CD4-positive, alpha-beta T cell treated with Interleukin-1 beta for 1 hour (primary cell): ENCODE measurements at regions not wholly inside any gene's neighbourhood (a gene's known extent, or its start where the extent isn't known, plus 50 kb on each side); places are given as distances from the start of the nearest gene placed in this dataset.

Source experiments
- DNase-seq, 2 donors: peaks; one replicate each; pipeline ENCODE4 v3.0.0-alpha.2; 2020 to 2022

DNA sequence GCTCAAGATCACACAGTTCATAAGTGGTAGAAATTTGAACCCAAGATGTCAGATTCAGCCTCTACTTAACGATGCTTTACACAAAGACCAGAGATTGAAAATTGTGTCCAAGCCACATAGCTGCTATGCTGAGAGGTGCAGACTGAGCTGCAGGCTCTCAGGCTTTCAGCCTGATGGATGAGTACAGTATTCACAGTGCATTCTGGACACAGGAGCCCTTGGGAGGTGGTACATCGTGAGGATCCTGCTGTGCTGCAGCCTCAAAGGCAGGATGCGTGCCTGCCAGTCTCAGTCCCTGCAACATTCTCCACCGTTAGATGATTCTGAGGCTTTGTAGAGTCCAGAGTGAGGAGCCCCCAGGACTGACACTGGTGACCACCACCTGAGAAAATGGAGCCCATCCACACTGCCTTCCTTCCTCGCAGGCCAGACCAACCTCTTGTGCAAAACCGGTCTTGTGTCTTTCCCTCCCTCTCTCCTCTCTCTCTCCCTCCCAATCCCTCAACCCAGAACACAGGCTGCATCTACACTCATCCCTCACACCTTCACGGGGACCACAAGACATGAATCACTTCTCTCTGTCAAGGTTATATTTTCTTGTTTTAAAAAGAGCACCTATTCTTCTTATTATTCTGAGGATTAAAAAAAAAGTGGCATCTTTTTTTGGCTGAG, 203.4 kb upstream of the ZNF507 start:
- no peak for DNase-seq

DNA sequence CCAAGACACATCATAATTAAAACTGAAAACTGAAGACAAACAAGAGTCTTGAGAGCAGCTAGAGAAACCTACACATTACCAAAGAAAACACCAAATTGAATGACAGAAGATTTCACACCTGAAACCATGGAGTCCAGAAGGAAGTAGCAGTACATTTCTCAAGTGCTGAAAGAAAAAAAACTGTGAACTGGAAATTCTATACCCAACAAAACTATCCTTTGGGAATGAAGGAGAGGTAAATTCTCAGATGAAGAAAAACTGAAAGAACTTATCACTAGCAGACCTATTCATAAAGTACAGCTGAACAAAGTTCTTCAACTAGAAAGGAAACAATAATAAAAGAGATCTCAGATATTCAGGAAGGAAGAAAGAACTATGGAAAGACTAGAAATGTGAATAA, 198.7 kb upstream of the ZNF507 start:
- no peak for DNase-seq

DNA sequence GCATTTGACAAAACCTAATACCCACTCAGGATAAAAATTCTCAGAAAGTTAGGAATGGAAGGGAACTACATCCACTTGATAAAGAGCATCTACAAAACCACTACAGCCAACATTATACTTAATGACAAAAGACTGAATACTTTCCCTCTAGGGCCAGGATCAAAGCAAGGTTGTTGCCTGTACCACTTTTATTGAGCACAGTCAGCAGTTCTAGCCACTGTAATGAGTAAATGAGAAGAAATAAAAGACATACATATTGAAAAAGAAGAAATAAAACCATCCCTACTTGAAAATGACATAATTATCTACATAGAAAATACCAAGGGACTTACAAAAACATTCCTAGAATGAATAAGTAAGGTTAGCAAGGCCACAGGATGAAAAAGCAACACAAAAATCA, 194.8 kb upstream of the ZNF507 start:
- no peak for DNase-seq

DNA sequence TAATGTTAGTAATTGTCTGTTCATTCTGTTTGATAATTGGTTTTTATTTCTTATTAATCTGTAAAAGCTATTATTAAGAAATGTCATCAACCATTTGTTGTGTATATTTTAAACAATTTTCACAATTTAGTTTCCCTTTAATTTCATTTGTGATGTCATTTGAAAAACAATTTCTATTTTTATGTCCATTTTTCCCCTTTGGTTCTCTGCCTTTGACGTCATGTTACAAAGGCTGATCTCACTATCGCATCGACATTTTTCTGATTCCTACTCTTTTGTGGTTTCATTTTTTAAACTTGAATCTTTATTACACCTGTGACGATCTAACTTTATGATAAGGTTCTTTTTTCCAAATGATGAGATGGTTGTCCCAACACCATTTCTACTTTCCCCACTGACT, 191.0 kb upstream of the ZNF507 start:
- DNase-seq = no peak

DNA sequence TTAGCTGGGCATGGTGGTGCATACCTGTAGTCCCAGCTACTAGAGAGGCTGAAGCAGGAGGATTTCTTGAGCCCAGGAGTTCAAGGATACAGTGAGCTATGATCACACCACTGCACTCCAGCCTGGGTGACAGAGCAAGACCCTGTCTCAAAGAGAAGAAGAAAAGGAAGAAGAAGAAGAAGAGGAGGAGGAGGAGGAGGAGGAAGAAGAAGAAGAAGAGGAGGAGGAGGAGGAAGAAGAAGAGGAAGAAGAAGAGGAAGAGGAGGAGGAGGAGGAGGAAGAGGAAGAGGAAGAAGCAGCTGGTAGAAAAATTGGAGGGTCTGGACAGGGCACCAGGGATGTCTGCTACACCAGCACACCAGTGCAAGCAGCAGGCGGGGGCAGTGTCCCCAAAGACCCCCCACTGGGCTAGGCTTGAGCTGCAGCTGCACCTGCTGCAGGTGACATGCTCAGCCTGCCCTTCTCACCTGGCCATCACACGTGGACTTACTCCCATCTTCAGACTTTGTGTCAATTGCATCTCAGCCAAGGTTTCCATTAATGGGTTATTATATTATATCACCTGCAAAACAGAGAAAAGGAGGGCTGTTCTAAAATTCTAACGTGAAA, 180.9 kb upstream of the ZNF507 start:
- no peak for DNase-seq

DNA sequence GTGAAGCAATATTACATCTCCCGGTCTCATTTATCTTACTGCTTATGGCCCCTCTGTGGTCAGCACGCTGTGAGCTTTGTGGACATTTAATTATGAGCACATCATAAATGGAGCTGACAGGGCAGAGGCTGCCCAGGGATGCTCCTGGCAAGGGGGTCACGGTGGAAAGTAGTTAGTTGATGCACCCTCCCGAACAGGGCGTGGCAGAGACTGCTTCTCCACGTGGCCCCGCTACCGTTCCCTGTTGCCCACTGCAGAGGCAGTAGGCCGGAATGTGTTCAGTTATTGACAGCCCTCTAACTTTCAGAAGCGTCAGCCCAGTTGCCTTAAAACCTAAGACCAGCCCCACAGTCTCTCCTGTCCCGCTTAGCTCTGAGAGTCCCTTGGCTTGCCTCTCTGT, 180.3 kb upstream of the ZNF507 start:
- no peak for DNase-seq

DNA sequence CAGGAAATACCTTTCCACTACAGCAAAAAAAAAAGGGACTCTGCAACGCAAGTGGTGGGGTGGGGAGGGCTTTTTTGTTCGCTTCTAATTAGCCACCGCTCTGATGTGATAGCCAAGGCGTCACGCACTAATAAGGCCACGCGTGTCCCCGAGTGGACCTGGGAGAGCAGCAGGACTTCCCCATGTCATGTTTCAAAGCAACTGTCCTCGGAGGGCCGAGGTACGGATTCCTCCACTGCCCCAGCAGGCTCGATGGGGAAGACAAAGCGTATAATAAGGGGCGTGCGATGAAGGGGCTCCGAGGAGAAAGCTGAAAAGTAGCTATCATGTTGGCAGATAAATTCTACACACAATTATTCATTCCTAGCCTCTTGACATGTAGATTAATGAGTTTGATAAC, 179.7 kb upstream of the ZNF507 start:
- no peak for DNase-seq

DNA sequence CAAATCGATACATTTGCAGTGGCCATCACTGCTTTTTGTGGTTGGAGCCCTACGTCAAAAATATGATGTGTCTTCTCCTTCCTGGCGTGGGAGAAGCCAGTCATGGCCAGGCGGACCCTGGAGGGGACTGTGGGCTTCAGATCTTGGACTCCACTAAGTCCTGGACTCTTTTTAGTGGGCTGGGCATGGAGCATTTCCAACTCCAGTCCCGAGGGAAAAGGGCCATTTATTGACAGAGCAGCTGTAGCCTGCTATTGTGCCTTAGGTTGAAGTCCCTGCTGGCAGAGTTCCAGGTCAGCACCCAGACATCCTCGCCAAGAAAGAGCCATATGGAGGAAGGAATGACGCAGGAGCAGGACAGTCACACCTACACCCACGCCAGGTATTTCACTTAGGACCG, 179.2 kb upstream of the ZNF507 start:
- no peak for DNase-seq

DNA sequence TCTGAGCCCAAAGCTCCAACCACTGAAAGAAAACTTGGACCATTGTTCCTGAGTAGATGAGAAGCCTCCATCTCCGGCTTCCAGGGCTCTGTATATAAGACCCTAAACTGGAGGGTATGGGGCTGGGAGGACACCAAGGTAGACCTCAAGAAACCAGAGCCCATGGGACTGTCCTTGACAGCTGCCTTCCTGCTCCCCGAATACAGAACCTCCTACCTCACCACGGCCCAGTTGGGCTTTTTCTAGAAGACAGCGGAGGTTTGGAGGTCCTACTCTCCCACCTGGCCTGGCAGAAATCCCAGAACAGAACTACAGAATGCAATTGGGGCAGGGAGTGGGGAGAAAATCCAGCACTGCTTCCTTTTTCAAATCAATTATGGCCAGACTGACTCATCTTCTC, 177.3 kb upstream of the ZNF507 start:
- DNase-seq = no peak

DNA sequence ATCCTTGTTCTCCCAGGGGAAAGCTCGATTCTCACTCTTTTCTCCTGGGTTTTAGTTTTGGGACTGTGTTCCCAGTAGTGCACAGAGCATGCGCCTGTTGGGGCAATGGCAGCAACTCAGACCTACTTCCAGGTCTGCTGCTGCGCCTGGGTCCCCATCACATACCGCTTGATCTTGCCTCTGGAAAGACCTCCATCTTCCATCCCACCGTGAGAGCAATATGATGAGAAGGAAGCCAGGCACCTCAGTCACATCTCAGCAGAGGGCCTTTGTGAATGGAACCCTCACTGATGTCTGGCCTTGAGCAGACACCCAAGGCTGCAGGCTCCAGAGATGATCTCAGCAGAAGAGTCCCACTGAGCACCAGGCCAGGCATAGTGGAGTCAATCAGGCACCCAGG, 176.8 kb upstream of the ZNF507 start:
- DNase-seq = no peak

DNA sequence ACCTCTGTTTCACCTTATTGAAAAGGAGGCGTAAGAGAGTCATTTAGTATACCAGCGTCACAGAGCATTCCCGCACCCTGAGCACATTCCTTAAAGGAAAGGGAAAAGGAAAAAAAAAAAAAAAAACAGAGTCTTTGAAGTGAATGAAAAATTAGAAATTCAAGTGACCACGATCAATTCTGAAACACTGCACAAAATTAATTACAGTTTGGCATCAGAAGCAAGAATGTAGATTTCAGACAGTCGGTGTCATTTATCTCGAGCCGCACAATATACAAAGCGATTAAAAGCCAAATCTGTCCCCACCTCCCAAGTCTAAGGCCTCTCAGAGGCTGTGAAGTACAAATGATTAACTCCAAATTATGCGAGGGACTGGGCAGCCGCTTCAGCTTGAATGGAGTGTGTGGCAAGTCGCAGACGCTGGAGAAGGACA, 173.7 kb upstream of the ZNF507 start:
- no peak for DNase-seq

DNA sequence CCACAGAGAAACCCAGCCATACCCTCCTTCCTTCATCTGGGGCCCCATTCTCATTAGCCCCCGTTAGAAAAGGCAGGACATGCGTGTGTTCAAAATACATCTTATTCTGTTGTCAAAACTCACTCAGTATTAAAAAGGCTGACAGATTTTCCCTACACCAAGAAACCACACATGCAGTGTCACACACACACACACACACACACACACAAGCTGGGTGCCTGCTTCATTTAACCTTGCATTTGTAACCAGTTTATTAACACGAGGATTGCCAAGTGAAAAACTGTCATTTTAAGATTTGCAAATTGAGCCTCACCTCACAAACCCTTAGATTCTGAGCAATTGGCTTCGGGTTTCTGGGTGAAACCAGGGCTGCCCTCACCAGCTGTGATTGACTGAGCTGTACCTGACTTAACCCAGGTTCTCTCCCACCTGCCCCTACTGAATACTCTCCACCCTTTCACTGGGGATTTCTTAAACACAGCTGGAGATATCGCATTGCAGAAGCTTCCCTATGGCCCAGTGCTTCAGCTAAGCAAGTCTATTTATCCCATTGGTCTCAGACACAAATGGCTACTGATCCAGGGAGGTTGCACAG, 172.7 kb upstream of the ZNF507 start:
- DNase-seq = no peak

DNA sequence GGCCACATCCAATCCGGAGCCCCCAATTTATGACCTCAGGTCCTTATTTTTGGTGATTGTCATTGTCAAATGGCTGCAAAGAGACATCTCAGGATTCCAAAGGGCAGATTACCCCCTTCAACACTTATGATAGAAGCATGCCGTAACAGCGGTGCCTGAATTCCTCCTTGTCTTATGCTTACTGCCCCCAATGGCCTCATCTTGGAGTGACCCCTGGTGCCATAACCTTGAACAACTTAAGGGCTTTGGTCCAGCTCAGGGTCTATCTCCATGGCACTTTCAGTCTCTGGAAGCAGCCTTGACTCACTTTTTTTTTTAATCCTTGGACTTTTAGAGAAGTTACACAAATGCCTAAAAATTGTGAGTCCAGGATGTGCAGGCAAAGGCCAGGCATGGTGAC, 171.6 kb upstream of the ZNF507 start:
- no peak for DNase-seq

DNA sequence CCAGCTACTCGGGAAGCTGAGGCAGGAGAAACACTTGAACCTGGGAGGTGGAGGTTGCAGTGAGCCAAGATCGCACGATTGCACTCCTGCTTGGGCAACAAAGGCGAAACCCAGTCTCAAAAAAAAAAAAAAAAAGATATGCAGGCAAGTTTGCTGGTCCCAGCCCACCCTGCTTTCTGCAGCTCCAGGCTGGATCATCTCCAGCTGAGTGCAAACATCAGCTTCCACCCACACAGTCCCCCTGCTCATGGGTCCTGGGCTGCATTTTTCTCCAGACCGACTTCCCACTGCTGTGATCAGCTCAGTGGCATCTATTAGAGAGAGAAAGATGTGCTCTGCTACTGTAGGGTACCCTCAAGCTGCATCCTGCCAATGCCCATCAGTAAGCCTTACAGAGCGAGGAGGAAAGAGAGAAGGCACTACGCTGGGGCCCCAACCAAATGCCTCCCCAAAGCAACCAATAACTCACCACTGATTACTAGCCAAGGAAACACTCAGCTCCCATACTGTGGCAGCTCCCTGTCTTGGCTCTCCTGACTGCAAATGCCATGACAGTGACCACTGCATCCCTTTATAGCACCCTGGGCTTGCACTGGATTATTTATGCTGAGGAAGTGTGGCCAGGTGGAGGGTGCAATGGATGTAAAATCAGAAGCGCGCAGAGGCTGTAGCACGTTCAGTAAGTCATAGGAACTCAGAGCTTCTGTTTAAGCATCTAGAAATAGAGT, 170.9 kb upstream of the ZNF507 start:
- DNase-seq = no peak

DNA sequence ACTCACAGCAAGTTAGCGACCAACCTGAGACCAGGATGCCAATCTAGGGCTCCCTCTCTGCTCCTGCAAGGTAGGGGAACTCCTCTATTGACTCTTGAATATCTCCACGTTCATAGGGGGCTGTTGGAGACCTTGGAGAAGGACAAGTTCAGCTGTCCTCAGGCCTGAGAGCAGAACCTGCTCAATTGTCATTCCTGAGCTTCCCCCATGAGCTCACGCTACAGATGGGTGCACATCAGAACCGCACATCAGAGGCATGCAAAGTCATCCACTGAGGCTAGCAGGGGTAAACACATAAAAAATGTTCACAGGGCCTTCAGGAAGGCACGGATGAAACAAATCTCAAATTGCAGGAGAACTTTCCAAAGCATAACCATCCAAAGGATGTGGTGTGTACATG, 168.8 kb upstream of the ZNF507 start:
- DNase-seq = no peak

DNA sequence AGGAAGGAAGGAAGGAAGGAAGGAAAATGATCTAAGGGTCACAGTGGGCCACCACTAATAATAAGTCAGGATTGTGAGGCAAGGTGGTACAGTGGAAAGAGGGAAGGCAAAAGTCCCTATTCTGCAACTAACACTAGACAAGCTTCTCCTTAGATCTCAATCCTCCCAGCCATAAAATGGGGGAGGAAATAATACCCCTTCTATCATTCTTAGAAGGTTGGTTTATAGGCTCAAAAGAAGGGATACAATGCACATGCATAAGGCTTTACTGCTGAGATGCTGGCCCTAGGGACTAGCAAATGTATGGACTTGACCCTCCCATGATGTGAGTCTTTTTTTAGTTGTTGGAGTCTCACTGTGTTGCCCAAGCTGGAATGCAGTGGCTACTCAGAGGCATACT, 167.7 kb upstream of the ZNF507 start:
- no peak for DNase-seq

DNA sequence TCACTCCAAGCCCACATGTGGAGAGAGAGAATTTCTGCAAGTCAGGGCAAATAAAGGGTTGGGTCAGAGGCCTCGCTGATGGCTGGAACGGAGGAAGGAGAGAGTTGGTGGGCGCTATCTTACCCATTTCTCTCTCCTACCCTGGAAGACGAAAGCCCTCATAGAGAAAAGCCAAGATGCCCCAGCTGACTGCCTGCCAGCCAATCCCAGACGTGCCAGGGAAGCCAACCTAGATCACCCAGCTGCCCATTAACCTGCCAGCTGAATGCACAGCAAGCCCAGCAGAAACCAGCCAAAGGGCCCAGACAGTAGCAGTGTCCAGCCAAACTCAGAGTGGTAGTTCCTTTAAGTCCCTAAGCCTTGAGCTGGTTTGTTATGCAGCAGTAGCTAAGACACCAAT, 167.0 kb upstream of the ZNF507 start:
- no peak for DNase-seq

DNA sequence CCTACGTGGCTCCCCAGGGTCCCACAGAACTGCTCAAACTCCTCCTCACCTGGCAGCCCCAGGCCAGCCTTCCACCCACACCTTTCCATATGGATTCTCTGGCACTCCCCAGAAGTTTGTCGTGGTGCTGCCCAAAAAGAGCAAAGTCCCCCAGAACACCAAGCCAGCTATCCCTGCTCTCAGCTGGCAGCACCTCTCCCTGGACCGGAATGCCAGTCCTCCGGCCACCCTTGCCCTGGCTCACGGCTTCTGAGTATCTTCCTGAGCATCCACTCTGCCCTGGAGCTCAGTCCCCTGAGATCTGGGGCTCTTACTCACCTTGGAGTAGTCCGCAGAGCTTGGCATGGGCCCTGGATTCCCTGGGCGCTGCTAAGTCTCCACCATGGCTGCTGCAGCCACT, 166.5 kb upstream of the ZNF507 start:
- no peak for DNase-seq

DNA sequence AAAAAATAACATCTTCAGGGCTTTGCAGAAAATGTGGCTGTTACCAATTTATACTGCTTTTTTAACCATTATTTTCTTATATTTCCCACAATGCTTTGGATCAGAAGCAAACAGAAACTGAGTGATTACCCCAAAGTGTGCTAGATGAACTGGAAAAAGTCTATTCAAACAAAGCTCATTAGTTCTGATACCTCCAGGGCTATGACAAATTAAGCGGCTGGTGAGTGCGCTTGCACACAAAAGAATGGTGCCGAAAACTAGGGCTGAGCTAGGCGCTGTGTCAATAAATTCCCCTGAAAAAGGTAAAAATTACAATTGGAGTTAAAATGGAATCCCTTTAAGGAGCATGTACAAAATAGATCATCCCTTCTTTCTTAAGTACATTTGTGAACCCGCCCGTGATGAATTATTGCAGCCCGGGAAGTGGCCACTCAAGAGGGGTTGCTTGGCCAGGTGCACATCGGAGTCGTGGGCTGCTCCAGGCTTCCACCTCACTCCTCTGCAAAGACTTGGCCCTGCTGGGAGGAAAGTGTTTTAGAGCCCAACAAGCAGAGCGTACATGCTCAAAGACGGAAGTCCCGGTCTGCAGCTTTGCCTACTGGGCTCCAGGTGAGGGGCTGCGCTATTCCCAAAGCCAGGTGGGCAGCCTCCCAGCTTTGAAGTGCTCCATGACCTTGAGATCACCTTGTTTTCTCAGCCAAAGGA, 164.0 kb upstream of the ZNF507 start:
- no peak for DNase-seq

DNA sequence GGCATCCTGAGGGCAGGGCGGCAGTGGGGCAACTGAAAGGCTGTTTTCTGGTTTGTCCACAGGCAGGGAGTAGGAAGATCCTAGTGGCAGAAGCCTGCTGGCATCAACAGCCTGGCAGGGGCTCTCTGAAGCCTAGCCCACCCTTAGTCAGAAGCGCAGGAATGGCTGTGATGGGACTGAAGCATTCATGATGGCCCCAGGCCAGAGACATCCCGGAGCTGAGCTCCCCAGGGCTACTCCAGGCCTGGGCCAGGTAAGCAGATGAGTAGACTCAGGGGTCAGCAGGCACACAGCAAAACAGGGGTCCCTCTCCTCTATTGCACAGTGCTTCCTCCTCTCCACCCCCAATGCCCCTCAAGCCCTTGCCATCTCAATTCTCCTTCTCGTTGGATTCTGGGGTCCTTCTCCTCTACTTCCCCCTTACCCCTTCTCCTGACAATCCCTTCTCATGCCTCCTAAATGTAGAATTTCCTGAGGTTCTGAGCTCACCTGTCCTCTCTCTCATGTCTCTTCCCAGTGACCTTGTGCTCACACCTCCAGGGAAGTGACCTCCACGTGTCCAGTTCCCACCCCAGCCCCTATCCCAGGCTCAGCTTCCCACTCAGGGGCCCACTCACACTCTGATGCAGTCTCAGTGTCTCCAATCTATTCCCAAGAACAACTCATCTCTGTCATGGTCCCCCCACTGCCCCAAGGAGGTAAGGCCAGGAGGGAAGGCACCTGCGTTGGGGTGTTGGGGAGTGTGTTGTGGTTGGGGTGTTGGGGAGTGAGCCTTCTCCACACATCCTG, 158.7 kb upstream of the ZNF507 start:
- DNase-seq = no peak

DNA sequence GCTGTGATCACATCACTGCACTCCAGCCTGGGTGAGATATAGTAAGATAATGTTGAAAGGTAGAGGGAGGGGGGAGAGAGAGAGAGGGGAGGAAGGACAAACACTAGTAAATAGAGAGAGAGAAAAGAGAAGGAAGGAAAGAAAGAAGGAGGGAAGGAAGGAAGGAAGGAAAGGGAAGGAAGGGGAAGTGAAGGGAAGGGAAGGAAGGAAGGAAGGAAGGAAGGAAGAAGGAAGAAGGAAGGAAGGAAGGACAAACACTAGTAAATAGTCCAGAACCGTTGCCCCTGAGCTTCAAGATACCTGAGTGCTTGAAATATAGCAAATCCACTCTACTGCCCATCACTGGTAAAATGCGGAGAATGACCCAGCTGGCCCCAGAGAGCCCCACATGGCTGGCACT, 156.5 kb upstream of the ZNF507 start:
- DNase-seq = no peak

DNA sequence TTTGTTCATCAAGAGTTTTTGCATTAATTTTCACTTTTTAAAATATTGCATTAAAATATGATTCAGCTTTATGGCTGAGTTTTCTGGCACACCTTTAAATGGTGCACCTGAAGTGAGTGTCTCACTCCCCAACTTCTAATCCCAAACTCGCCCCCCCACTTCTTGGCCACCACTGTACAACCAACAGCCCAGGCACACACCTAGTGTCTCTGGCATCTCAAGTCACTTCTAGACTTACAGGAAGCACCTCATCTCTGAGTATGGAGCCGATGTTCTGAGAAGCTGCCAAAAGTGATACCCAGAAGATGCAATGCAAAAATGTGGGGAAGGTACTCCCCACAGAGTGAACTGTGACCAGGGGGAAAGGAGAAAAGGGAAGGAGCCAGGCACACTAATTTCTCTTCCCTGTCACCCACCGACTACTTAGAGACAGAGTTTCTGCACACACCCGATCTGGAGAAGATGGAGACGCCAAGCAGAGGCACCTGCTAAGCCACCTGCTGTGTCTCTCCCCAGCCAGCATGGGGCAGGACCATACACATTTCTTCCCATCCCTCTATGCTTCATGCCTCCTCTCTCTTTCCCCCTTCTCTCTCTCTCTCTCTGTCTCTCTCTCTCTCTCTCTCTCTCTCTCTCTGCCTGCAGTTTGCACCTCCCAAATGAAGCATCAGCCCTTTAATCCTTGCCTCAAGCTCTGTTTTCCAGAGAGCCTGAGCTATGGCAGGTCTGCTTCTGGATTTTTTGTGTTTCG, 155.3 kb upstream of the ZNF507 start:
- no peak for DNase-seq
